ENCODE measurements at regions not wholly inside any gene's neighbourhood (a gene's known extent, or its start where the extent isn't known, plus 50 kb on each side); places are given as distances from the start of the nearest gene placed in this dataset.
"Not testable (repeated sequence)": the region's sequence is repeated elsewhere in the genome, so short reads cannot be mapped to it uniquely, and the experiment has no call there.

DNA sequence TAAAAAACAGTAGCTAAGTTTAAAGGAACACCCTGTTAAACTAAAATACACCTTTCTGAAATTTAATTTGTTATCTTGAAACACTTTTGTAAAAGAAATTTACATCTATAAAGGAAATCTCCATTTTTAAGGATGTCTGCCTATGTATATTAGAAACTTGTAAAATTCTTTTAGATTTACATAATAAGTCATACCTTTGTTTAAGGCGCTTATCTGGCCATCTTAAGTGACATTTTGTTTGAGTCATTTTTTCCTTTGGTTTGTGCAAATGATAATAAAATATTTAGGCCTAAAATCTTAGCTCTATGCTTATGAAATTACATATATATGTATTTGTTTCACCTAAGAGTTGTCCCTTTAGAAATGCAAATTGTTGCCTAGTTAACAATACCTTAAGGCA, 1193.4 kb downstream of the FSCB start:
- 91% methylated on average over 1 of the region's 1 CpG for WGBS, 2 donors
- Histone ChIP-seq H3K27me3 (no peaks in the 10 kb centered on the region), H3K9me3 (no peaks in the 10 kb centered on the region), H3K4me3 (no peak overlapping the region), H3K36me3 (no peaks in the 10 kb centered on the region), H3K4me1 (no peaks in the 10 kb centered on the region), H3K27ac (no peak overlapping the region)
- no peak for DNase-seq (ENCODE audit: low spot score in 2 of 2)
- TF ChIP-seq CTCF (IDR thresholded peaks at IDR 0.05) (no peak), EP300 (IDR thresholded peaks at IDR 0.05) (no peak), POLR2A (IDR thresholded peaks at IDR 0.05) (no peak)

DNA sequence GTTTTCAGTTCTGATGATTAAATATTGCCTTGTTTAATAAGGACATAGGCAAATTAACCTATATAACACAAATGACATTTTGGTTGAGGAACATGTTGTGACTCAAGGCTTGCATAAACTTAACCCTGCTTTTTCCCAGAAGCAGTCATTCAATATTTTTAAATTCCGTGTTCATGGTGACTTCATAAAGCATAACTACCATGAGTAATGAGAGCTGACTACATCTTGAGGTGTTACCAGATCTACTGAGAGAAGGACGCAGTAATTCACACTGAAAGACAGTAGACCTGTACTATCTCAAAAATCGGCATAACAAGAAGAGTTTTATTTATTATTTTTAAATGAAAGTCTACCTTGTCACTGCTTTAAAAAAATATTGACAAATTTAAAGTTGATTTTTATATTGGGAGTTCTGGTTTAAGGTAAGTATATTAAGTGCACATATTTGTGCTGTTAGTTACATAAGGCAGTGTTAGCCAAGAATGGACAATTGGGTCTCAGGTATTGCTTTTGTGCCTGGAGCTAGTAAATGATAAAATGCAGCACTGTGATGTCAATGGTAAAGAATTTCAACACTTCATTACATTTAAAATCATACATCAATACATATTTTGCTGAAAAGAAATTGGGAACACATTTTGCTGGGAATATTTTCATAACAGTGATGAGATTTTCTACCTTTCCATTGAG, 1198.5 kb downstream of the FSCB start:
- WGBS, 2 donors, result 76 to 85% methylated on average over 3 of the region's 3 CpGs
- no peak overlapping the region for H3K4me3 ChIP-seq
- TF ChIP-seq CTCF (IDR thresholded peaks at IDR 0.05) (no peak), EP300 (IDR thresholded peaks at IDR 0.05) (no peak), POLR2A (IDR thresholded peaks at IDR 0.05) (no peak)
- H3K36me3 ChIP-seq, result no peaks in the 10 kb centered on the region
- H3K27me3 ChIP-seq, result no peaks in the 10 kb centered on the region
- H3K9me3 ChIP-seq, result no peaks in the 10 kb centered on the region
- no peak for DNase-seq (ENCODE audit: low spot score in 2 of 2)
- no peaks in the 10 kb centered on the region for H3K4me1 ChIP-seq
- H3K27ac ChIP-seq, result no peak overlapping the region

DNA sequence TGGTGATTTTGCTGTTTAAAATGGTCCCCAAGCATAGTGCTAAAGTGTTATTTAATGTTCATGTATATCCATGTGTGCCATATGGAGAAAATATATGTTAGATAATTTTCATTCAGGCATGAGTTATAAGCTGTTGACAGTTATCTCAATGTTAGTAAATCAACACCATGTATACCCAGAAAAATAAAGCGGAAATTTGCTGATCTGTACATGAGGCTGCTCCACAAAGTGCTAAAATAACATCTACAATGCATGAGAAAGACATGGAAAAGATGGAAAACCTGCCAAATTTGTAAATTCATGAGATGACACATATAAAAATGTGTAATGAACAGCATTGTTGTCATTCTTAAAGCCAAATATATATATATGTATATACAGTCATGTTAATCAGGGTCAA, 1199.2 kb downstream of the FSCB start:
- WGBS, 2 donors, result 83 to 88% methylated on average over 1 of the region's 1 CpG
- H3K4me1 ChIP-seq, result no peaks in the 10 kb centered on the region
- DNase-seq (ENCODE audit: low spot score in 2 of 2), result no peak
- TF ChIP-seq POLR2A (IDR thresholded peaks at IDR 0.05) (no peak), CTCF (IDR thresholded peaks at IDR 0.05) (no peak), EP300 (IDR thresholded peaks at IDR 0.05) (no peak)
- H3K27me3 ChIP-seq, result no peaks in the 10 kb centered on the region
- no peak overlapping the region for H3K27ac ChIP-seq
- H3K4me3 ChIP-seq, result no peak overlapping the region
- H3K9me3 ChIP-seq, result no peaks in the 10 kb centered on the region
- H3K36me3 ChIP-seq, result no peaks in the 10 kb centered on the region

DNA sequence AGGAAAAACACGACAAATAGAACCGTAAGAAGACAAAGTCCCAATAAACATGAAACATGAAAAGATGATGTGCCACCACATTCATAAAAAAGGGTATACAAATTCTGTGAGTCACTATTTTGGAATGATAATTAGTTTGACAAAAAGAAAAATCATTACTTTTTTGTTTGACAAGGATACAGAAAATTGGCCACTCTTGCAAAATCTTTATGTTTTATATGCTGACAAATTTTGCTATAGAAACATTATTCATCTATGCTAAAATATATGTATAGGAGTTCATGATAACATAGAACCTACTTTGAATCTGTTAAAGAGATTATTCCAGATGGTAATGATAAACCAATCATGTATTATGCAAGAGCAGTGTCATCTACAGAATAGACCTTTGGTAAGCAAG, 1201.0 kb downstream of the FSCB start:
- 72 to 80% methylated on average over 2 of the region's 2 CpGs for whole genome bisulfite sequencing, 2 donors
- Histone ChIP-seq H3K9me3 (no peaks in the 10 kb centered on the region), H3K4me1 (no peaks in the 10 kb centered on the region)

DNA sequence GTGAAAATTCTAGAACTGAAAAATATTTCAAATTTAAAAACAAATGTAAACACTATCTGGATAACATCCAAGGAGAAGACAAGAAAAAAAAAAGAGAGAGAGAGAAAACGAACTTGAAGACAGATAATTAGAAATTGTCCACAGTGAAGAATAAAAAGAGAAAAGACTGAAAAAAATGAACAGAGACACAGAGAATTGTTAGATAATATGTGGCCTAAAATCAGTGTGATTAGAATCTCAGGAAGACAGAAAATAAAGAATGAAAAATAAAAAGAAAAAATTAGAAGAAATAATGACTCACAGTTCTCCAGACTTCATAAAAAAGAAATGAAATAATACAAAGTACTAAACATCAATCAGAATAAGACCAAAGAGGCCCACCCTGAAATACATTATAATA, 1209.3 kb downstream of the FSCB start:
- WGBS, 2 donors, result 46 to 56% methylated on average over 1 of the region's 1 CpG
- Histone ChIP-seq H3K27me3 (no peaks in the 10 kb centered on the region), H3K4me1 (no peaks in the 10 kb centered on the region), H3K4me3 (no peak overlapping the region), H3K27ac (no peak overlapping the region), H3K9me3 (no peaks in the 10 kb centered on the region), H3K36me3 (no peaks in the 10 kb centered on the region)
- TF ChIP-seq EP300 (IDR thresholded peaks at IDR 0.05) (no peak), CTCF (IDR thresholded peaks at IDR 0.05) (no peak), POLR2A (IDR thresholded peaks at IDR 0.05) (no peak)
- no peak for DNase-seq (ENCODE audit: low spot score in 2 of 2)

More for the DNA sequence above, 1201.0 kb downstream of the FSCB start:
- no peaks in the 10 kb centered on the region for H3K36me3 ChIP-seq
- no peak overlapping the region for H3K27ac ChIP-seq
- no peak overlapping the region for H3K4me3 ChIP-seq
- TF ChIP-seq CTCF (IDR thresholded peaks at IDR 0.05) (no peak), EP300 (IDR thresholded peaks at IDR 0.05) (no peak), POLR2A (IDR thresholded peaks at IDR 0.05) (no peak)
- no peaks in the 10 kb centered on the region for H3K27me3 ChIP-seq
- DNase-seq (ENCODE audit: low spot score in 2 of 2), result no peak

DNA sequence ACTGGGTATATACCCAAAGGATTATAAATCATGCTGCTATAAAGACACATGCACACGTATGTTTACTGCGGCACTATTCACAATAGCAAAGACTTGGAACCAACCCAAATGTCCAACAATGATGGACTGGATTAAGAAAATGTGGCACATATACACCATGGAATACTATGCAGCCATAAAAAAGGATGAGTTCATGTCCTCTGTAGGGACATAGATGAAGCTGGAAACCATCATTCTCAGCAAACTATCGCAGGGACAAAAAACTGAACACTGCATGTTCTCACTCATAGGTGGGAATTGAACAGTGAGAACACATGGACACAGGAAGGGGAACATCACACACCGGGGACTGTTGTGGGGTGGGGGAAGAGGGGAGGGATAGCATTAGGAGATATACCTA, 1211.0 kb downstream of the FSCB start:
- not testable (repeated sequence) for H3K4me3 ChIP-seq; H3K27ac ChIP-seq; H3K9me3 ChIP-seq; H3K4me1 ChIP-seq; H3K27me3 ChIP-seq; DNase-seq (ENCODE audit: low spot score in 2 of 2); H3K36me3 ChIP-seq
- 96 to 98% methylated on average over 2 of the region's 4 CpGs for WGBS, 2 donors
